ENCODE measurements at regions not wholly inside any gene's neighbourhood (a gene's known extent, or its start where the extent isn't known, plus 50 kb on each side); places are given as distances from the start of the nearest gene placed in this dataset.

DNA sequence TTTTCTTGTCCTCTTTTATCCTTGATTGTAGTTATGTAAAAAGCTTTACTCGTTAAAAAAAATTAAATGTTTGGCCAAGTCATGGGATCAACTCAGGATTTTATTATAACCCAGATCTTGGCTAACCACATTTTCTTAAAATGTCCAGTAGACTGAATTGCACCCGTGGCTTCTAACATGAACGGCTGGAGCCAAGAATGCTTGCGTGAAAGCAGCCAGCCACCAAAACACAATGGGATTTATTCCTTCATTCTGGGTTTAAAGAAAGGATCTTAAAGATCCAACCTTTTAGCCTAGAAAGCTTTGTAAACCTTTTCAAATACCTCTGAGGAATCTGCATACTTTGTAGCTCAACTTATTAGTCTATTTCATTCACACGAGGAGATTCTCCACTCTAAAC is 404.4 kb downstream of the USP25 start:
- no peak for TF ChIP-seq POU2F2 (IDR thresholded peaks at IDR 0.05; ENCODE audit: low read depth, low read length)
- no peak for TF ChIP-seq TAF1 (IDR thresholded peaks at IDR 0.05; ENCODE audit: low read depth, low read length)
- no peak for TF ChIP-seq PAX5 (IDR thresholded peaks at IDR 0.05; ENCODE audit: insufficient read depth, low read length, severe bottlenecking)
- no peak for TF ChIP-seq POLR2A (IDR thresholded peaks at IDR 0.05; ENCODE audit: low read depth, low read length)
- no peak for TF ChIP-seq POLR2AphosphoS5 (IDR thresholded peaks at IDR 0.05; ENCODE audit: low read depth, low read length)
- no peak for DNase-seq (ENCODE audit: insufficient read length, low spot score)
- FAIRE-seq: no peak

DNA sequence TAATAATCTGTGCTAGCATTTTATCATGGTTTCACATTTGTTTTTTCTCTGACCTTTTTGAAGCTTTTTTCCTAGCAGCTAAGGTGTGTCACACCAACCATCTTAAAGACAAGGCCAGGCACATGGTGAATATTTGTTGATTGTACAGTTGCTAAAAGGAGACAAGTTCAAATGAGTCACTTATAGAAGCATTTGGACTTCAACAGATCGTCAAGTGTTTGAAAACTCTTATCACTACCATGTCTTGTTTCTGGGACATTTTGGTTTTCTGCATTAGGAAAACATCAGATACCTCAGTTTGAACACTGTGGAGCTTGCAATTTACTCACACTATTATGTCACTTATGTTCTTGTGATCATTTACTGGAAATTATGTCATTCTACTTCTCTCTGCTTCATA is 407.3 kb downstream of the USP25 start:
- TF ChIP-seq TAF1 (IDR thresholded peaks at IDR 0.05; ENCODE audit: low read depth, low read length) (no peak), PAX5 (IDR thresholded peaks at IDR 0.05; ENCODE audit: insufficient read depth, low read length, severe bottlenecking) (no peak), POLR2A (IDR thresholded peaks at IDR 0.05; ENCODE audit: low read depth, low read length) (no peak), SPI1 (IDR thresholded peaks at IDR 0.05; ENCODE audit: low read depth, low read length) (no peak), POU2F2 (IDR thresholded peaks at IDR 0.05; ENCODE audit: low read depth, low read length) (no peak), POLR2AphosphoS5 (IDR thresholded peaks at IDR 0.05; ENCODE audit: low read depth, low read length) (no peak)
- FAIRE-seq (no peak), DNase-seq (ENCODE audit: insufficient read length, low spot score) (no peak)

DNA sequence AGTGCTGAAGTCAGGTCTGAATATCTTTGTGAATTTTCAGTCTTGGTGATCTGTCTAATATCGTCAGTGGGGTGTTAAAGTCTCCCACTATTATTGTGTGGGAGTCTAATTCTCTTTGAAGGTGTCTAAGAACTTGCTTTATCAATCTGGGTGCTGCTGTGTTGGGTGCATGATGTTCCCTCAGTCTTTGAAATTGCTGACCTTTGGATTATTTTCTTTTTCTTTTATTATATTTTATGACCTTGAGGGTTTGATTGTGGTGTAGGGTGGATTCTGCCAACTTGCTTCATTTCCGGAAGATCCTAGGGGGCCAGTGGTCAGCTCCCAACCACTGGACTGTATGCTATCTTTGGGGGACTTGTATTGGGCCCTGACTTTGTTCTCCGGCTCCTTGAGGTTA is 415.3 kb downstream of the USP25 start:
- DNase-seq (ENCODE audit: insufficient read length, low spot score): no peak
- no peak for FAIRE-seq
- TF ChIP-seq PAX5 (IDR thresholded peaks at IDR 0.05; ENCODE audit: insufficient read depth, low read length, severe bottlenecking): no peak
- TF ChIP-seq TAF1 (IDR thresholded peaks at IDR 0.05; ENCODE audit: low read depth, low read length): no peak
- TF ChIP-seq POLR2AphosphoS5 (IDR thresholded peaks at IDR 0.05; ENCODE audit: low read depth, low read length): no peak
- no peak for TF ChIP-seq POLR2A (IDR thresholded peaks at IDR 0.05; ENCODE audit: low read depth, low read length)
- TF ChIP-seq SPI1 (IDR thresholded peaks at IDR 0.05; ENCODE audit: low read depth, low read length): no peak
- no peak for TF ChIP-seq POU2F2 (IDR thresholded peaks at IDR 0.05; ENCODE audit: low read depth, low read length)

DNA sequence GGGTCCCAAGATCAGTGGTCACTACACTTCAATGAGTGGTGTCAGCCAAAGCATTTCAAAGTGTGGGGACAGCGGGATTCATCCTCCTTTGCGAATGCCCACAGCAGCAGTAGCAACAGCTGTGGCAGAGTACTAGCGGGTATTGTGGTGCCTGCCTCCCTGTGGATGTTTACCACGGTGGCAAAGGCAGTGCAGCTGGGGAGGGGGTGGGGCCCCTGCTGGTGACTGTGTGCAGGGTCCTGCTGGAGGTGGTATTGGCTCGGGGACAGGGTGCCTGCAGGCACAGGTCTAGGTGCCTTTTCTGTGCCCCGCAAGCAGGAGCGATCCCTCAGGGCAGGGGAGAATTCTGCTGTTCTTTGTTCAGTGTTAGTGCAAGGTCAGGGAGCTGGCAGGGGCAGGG is 415.7 kb downstream of the USP25 start:
- DNase-seq (ENCODE audit: insufficient read length, low spot score) (no peak), FAIRE-seq (no peak)
- TF ChIP-seq POLR2A (IDR thresholded peaks at IDR 0.05; ENCODE audit: low read depth, low read length): no peak
- TF ChIP-seq POU2F2 (IDR thresholded peaks at IDR 0.05; ENCODE audit: low read depth, low read length): no peak
- TF ChIP-seq POLR2AphosphoS5 (IDR thresholded peaks at IDR 0.05; ENCODE audit: low read depth, low read length): no peak
- TF ChIP-seq TAF1 (IDR thresholded peaks at IDR 0.05; ENCODE audit: low read depth, low read length): no peak
- TF ChIP-seq SPI1 (IDR thresholded peaks at IDR 0.05; ENCODE audit: low read depth, low read length): no peak
- no peak for TF ChIP-seq PAX5 (IDR thresholded peaks at IDR 0.05; ENCODE audit: insufficient read depth, low read length, severe bottlenecking)

DNA sequence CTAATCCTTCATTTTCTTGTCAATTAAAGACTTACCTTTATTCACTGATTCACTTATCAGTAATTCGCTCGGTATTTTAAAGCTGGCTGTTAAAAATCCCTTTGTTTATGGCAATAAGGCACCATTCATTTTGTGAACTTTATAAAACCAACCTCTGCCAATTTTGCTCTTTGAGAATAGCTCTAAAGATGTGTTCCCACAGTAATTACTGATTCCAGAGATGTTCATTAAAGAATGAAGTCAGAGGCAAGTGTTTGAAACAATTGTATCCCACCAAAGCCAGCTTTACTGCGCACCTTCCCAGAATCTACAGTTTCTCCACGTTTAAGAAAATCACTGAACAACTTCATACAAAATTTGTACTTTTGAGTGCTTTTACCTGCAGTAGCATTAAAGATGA is 424.5 kb downstream of the USP25 start:
- no peak for TF ChIP-seq POLR2AphosphoS5 (IDR thresholded peaks at IDR 0.05; ENCODE audit: low read depth, low read length)
- no peak for TF ChIP-seq POU2F2 (IDR thresholded peaks at IDR 0.05; ENCODE audit: low read depth, low read length)
- TF ChIP-seq POLR2A (IDR thresholded peaks at IDR 0.05; ENCODE audit: low read depth, low read length): no peak
- no peak for TF ChIP-seq PAX5 (IDR thresholded peaks at IDR 0.05; ENCODE audit: insufficient read depth, low read length, severe bottlenecking)
- TF ChIP-seq SPI1 (IDR thresholded peaks at IDR 0.05; ENCODE audit: low read depth, low read length): no peak
- TF ChIP-seq TAF1 (IDR thresholded peaks at IDR 0.05; ENCODE audit: low read depth, low read length): no peak
- no peak for FAIRE-seq
- DNase-seq (ENCODE audit: insufficient read length, low spot score): no peak

DNA sequence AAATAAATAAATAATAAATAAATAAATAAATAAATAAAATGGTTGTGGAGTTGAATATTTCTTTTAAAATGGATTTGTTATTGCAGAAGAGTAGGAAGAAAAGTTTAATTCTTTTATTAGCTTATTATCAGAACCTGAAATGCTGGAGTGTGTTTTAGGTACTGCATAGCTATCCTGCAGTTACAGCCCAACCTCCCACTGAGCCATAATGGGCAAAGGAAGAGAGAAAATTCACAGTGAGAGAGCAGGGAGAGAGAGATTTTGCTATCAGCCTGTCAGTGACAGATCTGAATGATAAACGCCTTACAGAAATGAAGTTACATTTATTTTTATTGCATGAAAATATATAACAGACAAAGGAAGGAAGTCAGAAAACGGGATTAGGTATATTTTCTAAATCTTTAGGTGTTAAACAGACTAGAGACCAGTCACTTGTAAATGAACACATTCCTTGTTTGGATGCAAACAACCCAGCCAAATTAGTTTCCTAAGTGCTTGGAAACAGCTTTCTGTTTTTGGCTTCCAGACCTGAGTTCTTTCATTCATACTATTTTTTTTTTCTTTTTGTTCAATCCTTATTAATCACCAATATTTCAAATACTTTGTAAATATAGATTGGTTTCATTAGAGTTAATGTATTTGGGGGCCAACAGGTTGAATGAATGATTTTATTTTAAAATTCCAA is 425.3 kb downstream of the USP25 start:
- no peak for FAIRE-seq
- no peak for DNase-seq (ENCODE audit: insufficient read length, low spot score)
- TF ChIP-seq SPI1 (IDR thresholded peaks at IDR 0.05; ENCODE audit: low read depth, low read length): no peak
- TF ChIP-seq PAX5 (IDR thresholded peaks at IDR 0.05; ENCODE audit: insufficient read depth, low read length, severe bottlenecking): no peak
- no peak for TF ChIP-seq POLR2A (IDR thresholded peaks at IDR 0.05; ENCODE audit: low read depth, low read length)
- no peak for TF ChIP-seq TAF1 (IDR thresholded peaks at IDR 0.05; ENCODE audit: low read depth, low read length)
- TF ChIP-seq POU2F2 (IDR thresholded peaks at IDR 0.05; ENCODE audit: low read depth, low read length): no peak
- TF ChIP-seq POLR2AphosphoS5 (IDR thresholded peaks at IDR 0.05; ENCODE audit: low read depth, low read length): no peak

DNA sequence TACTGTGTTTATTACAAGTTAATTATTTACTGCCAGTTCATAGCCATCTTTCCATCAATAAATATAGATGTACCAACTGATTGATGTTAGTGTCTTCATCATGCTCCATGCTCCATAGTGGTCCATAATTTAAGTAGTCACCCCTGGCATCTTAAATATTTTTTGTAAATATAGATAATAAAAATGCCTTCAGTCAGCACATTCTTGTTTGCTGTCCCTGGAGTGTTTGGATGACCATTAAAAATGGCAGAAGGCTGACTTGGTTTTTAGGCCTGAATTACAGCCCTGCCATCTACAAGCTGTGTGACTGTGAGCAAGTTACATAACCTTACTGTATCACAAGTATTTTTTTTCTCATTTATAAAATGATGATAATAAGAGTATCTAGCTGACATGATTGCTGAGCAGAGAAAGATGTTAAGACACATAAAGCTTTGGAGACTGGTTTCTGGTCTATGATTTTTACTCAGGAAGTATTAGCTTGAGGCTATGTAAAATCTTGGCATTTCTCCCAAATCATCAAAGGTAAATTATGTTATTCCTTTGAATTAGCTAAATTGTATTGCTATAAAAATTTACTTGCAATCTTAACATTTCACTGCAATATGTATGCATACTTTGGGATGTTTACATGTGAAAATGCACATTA is 427.2 kb downstream of the USP25 start:
- FAIRE-seq: no peak
- TF ChIP-seq POLR2A (IDR thresholded peaks at IDR 0.05; ENCODE audit: low read depth, low read length): no peak
- TF ChIP-seq SPI1 (IDR thresholded peaks at IDR 0.05; ENCODE audit: low read depth, low read length): no peak
- no peak for TF ChIP-seq TAF1 (IDR thresholded peaks at IDR 0.05; ENCODE audit: low read depth, low read length)
- no peak for TF ChIP-seq POU2F2 (IDR thresholded peaks at IDR 0.05; ENCODE audit: low read depth, low read length)
- TF ChIP-seq PAX5 (IDR thresholded peaks at IDR 0.05; ENCODE audit: insufficient read depth, low read length, severe bottlenecking): no peak
- no peak for TF ChIP-seq POLR2AphosphoS5 (IDR thresholded peaks at IDR 0.05; ENCODE audit: low read depth, low read length)
- no peak for DNase-seq (ENCODE audit: insufficient read length, low spot score)

DNA sequence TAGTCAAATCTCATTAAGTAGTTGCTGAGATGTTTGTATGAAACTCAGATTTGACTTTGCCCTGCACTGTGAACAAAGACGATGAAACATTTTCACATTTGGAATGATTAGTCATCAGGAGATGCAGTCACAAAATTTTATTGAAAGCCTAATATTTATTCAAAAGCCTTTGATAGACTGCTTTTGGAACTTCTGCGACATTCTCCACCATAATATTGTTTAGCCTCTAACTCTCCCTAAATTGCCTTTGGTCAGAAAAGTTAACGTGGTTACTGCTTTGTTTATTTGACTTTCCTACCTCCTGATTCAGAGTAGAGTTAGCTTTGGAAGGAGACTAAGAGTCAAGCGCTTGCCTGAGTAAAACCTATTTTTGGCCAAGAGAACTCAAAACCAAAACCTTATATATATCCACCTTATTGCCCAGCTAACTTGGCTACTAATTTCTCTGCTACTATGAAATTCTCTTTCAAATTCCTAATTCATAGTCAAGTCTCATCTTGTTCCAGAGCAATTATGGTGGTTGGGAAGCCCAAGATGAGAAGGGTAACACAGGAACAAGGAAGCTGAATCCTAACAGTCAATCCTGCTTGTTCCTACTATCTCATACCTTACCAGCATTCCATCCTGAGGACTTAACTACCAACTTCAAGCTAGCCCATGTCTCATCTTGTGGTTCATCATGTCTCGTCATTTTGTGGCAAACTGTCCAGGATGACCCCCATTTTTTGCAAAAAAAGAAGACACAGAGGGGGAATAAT is 429.6 kb downstream of the USP25 start:
- FAIRE-seq: no peak
- TF ChIP-seq PAX5 (IDR thresholded peaks at IDR 0.05; ENCODE audit: insufficient read depth, low read length, severe bottlenecking) (no peak), SPI1 (IDR thresholded peaks at IDR 0.05; ENCODE audit: low read depth, low read length) (no peak), POLR2AphosphoS5 (IDR thresholded peaks at IDR 0.05; ENCODE audit: low read depth, low read length) (no peak), POU2F2 (IDR thresholded peaks at IDR 0.05; ENCODE audit: low read depth, low read length) (no peak), POLR2A (IDR thresholded peaks at IDR 0.05; ENCODE audit: low read depth, low read length) (no peak), TAF1 (IDR thresholded peaks at IDR 0.05; ENCODE audit: low read depth, low read length) (no peak)
- DNase-seq (ENCODE audit: insufficient read length, low spot score): no peak

DNA sequence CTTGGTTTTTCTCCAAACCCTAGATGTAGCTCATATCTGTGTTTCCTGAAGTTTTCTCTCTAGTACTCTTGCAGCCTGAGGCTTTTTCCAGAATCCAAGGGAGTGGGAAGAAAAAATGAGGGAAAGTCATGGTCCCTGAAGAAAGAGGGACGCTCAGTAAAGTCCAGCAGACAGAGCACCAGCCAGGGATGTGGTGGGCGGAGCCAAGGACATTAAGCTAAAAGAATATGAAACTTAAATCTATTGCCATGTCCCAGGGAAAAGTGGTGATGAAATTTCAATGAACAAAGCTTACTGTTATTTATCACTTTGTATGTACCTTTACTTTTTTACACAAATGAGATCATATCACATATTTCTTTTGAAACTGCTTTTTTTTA is 430.2 kb downstream of the USP25 start:
- no peak for TF ChIP-seq POLR2AphosphoS5 (IDR thresholded peaks at IDR 0.05; ENCODE audit: low read depth, low read length)
- no peak for TF ChIP-seq SPI1 (IDR thresholded peaks at IDR 0.05; ENCODE audit: low read depth, low read length)
- FAIRE-seq (no peak), DNase-seq (ENCODE audit: insufficient read length, low spot score) (no peak)
